ENCODE measurements at regions not wholly inside any gene's neighbourhood (a gene's known extent, or its start where the extent isn't known, plus 50 kb on each side); places are given as distances from the start of the nearest gene placed in this dataset.
"Not testable (repeated sequence)": the region's sequence is repeated elsewhere in the genome, so short reads cannot be mapped to it uniquely, and the experiment has no call there.

DNA sequence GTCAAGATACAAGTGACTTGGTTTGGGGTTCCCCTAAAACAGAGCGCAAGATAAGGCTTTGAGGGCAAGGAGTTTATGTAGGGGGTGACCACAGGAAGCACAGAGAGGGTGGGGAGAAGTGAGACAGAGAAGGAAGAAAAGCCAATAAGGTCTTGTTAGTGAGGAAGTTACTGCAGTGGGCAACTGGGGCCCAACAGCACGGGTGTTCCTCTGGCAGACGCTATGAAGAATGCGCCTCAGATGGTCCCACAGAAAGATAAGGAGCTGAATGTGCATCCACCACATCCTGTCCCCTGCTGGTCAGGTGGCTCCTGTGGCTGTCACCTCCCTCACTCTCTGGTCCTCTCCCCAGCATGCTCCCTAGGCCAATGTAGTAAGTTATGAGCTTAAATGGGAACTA, 333.5 kb downstream of the TSHZ3 start:
- DNase-seq: no peak

DNA sequence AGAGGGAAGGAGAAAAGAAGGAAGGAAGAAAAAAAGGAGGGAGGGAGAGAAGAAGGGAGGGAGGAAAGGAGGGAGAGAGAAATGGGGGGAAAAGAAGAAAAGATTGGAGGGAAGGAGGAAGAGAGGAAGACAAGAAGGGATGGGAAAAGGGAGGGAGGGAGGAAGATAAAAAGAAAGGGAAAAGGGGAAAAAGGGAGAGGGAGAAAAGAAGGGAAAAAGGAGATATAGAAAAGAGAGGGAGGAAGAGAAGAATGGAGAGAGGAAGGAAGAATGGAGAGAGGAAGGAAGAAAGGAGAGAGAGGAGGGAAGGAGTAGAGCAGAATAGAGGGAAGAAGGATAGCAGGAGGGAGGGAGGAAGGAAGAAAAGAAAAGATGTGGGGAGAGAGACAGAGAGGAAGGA, 334.6 kb downstream of the TSHZ3 start:
- DNase-seq: no peak

DNA sequence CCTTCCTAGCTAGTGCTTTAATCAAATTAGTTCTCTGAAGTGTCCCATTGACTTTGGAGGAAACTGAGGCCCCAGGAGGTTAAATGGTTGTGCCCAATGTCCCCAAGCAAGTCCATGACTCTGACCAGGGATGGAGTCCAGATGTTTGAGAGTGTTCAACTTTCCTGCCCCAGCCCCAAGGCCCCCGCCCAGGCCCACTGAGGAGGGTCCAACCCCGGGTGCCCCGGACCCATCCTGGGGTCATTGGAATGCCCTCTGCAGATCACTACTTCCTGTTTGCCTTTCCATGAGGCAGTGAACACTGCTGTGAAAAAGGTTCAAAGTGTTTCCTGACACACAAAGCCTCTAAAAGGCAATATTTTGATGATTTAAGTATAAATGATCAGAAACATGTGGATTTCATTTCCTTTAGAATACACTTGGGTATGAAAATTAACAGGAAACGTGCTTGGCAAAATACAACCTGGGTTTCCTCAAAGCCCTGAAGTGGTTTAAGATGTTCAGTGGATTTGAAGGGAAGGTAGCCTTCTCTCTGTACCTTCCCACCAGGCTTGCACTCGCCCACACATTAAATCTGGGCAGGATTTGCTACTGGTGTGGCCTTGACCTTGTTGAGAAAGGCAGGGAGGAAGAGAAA, 335.7 kb downstream of the TSHZ3 start:
- DNase-seq: no peak

DNA sequence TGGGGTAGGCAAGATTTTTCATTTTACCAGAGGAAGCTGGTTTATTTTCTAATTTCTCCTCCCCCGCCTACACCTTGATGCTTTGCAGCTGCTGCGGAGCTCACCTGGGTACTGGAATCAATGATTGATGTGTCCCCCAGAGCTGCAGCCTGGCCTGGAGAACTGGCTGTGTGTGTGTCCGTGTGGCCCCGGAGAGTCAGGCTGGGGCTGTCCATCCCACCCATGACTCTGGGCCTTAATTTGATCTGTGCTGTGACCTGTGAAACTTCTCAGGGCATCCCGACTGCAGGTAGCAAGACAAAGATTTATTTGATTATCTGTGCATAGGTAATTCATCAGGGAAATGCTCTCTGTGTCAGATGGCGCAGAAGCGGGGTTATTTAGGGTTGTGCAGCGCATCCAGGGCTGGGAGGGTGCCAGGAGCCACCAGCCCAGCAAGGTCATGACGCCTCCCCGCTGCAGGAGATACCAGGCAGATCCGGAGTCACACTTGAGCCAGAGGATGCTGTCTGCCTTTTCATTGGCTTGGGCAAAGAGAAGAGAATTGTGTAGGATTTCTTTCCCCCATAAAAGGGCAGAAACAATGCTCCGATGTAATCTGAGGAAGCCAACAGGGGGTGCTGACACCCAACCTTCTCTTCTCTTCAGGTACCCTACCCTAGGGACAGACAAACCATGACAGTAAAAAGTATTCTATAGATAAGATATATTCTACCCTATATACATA, 346.6 kb downstream of the TSHZ3 start:
- no peak for DNase-seq

DNA sequence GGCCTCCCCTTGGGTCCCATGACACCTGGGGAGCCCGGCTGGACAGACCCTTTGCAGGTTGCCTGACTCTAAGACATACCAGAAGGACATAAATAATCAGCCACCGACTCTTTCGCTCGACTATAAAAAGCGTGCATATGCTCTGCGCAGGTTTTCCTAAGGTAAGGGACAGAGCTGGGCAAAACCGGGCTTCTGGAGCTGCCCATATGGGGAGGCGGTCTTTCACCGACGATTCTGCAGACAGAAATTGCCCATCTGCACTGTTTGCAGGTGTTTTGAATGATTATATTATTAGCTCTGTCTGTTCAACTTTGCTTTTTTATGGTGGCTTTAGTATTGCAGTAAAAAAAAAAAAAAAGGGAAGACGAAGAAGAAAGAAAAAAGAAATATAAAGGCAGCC, 347.2 kb downstream of the TSHZ3 start:
- DNase-seq: no peak

DNA sequence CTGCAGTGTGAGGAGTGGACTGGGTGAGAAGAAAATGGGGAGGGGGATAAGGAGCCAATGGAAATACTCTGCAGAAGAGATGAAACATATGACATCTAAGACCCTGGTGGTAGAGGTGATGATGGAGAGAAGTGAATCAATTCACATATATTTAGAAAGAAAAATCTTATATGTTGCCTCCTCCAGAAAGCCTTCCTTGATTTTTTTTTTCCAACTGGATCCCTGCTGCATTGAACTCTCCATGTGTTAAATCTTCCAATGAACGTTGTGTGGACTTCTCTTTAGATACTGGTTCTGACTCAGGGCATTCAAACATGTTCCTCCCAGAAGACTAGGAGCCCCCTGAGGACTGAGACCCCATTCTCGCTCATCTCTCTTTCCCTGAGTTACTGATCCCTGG, 348.3 kb downstream of the TSHZ3 start:
- no peak for DNase-seq

DNA sequence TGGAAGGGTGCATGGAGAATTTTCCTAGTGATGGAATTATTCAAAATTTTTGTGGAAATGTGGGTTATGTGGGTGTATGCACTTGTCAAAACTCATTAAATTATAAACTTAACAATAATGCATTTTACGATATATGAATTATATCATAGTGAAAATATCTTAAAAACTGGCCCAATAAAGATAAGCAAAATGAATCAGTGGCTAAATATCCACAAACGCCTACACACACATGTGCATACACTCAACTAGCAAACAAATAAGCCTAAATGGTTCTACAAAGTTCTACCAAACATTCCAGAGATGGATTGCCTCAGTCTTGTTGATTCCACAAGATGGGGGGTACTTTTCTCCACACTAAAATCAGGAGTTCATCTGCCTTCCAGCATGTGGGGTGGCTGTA, 349.5 kb downstream of the TSHZ3 start:
- no peak for DNase-seq

DNA sequence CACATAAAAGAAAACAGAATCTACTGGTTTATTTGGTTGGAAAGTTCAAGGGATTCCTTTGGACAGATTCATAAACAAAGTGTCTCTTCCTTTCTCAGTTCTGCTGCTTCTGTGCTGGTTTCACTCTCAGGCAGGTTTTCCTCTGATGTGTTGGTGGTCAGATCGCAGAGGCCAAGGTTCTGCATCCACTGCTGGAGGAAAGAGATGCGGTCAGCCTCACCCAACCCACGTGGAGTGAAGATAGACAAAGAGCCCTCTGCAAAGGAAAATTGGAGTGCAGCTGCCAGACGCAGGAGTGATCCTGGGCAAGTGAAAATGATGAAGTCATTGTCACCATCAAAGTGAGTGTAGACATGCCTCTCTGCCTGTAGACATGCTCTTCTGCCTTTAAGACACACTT, 352.0 kb downstream of the TSHZ3 start:
- DNase-seq: no peak

DNA sequence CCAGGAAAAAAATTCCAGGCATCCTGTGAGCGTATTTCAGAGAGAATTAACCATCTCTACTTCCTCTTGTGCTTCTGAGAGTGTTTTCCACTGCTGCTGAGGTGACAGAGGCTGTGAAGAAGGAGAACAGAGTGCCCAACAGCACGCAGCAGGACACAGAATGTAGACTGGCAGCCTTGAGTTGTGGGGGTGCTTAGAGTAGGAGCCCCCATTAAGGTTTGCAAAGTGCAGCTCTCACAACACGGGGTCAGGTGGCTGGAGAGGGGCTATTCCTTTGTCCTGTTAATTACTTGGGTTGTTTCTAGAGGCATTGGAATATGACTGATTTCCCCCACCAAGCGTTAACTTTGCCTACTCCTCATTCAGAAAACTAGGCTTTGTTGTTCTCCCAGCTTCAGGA, 370.6 kb downstream of the TSHZ3 start:
- no peak for DNase-seq

DNA sequence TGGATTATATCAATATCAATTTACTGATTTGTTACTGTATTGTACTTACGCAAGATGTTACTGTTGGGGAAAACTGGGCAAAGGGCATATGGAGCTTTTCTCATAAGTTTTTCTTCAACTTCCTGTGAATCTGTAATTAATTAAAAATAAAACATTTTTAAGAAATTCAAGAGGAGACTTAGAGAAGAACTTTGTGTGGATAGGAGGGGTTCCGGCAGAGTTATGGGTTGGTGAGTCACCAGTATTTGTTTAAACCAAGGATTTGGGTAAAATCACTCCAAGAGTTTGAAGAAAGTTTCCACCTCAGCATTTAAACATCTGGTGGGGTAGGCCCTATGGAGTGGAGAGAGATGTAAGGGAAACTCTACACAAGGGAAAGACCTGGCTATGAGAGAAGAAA, 379.6 kb downstream of the TSHZ3 start:
- DNase-seq: no peak

DNA sequence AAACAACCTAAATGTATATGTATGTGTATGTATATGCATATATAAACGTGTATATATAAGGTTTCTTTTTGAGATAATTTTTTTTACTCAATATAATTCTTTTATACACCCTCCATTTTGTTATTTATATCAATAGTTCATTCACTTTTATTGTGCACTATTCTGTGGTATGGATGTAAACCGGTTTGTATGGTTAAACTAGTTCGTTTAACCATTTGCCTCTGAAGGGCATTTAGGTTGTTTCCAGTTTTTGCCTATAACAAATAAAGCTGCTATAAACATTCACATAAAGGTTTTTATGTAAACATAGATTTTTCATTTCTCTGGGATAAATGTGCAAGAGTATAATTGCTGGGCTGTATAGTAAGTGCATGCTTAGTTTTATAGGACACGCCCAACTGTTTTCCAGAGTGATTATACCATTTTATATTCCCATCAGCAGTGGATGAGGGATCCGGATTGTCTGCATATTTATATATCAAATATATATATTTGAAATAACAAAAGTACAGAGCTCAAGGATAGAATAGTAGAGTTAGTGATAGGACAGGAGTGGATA, 380.3 kb downstream of the TSHZ3 start:
- DNase-seq: no peak

DNA sequence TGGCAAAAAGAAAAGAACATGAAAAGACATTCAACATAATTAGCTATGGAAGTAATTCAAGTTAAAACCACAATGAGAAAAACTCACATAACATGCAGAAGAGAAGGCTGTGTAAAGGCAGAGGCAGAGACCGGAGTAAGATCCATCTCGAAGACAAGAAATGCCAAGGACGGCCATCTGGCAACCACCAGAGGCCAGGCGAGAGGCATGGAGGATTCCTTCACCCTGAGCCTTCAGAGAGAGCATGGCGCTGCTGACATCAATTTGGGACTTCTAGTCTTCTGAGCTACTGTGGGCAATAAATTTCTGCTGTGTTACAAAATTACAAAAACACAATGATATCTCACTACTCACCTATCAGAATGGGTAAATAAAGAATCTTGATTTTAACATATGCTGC, 381.0 kb downstream of the TSHZ3 start:
- DNase-seq: no peak

DNA sequence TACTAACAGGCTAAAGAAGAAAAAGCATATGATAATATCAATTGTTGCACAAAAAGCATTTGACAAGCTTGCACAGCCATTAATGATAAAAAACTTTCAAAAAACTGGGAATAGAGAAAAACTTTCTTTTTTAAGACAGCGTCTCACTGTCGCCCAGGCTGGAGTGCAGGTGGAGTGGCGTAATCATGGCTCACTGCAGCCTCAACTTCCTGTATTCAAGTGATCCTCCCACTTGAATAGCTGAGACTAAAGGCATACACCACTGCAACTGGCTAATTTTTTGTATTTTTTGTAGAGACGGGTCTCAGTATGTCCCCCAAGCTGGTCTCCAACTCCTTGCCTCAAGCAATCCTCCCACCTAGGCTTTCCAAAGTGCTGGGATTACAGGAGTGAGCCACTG, 382.8 kb downstream of the TSHZ3 start:
- no peak for DNase-seq

DNA sequence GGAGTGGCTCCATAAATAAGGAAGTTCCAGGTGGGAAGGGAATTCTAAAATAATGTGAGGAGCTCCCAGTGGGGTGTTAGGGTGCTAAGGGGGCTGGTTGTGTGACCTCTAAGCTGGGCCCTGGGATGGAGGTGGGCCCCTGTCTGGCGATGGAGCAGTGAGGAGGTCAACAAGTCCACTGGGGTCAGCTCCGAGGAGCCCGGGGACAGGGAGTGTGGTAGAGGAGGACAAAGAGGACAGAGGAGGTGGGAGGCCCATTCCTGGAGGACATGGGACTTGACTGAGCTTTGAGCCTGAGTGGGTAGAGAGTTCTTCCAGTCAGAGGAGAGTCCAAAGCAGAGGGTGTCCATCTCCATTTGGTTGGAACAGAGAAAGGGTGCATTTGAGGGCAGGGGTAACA, 390.2 kb downstream of the TSHZ3 start:
- no peak for DNase-seq

DNA sequence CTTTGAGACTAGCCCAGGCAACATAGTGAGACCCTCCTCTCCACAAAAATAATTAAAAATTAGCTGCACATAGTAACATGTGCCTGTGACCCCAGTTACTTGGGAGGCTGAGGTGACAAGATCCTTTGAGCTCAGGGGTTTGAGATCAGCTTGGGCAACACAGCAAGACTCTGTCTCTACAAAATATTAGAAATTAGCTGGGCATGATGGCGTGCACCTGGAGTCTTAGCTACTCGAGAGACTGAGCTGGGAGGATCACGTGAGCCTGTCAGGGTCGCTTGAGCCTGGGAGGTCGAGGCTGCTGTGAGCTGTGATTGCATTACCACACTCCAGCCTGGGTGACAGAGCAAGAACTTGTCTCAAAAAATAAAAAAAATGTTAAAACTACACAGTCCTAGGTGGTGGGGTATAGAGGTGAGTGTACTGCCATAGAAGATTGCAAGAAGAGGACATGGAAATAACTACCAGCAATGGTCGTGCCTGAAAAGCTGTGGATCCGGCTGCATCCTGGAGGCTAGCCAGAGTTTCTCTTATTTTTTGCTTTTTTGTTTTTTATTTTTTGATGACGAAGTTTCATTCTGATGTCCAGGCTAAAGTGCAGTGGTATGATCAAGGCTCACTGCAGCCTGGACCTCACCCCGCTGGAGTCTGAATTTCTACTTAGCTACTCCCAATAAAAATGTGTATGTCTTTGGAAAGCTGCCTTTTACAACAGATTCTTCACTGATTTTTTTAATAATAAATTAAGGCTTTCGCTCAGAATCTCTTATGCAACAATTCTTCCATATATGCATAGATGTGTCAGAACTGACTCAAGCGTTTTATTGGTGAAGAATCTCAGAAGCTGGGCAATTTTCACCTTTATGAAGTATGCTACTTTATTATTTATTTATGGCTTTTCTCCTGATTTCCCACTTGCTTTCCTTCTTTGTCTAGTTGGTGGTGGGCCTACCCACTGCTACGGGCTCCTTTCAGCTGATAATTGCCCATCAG, 393.8 kb downstream of the TSHZ3 start:
- no peak for DNase-seq

DNA sequence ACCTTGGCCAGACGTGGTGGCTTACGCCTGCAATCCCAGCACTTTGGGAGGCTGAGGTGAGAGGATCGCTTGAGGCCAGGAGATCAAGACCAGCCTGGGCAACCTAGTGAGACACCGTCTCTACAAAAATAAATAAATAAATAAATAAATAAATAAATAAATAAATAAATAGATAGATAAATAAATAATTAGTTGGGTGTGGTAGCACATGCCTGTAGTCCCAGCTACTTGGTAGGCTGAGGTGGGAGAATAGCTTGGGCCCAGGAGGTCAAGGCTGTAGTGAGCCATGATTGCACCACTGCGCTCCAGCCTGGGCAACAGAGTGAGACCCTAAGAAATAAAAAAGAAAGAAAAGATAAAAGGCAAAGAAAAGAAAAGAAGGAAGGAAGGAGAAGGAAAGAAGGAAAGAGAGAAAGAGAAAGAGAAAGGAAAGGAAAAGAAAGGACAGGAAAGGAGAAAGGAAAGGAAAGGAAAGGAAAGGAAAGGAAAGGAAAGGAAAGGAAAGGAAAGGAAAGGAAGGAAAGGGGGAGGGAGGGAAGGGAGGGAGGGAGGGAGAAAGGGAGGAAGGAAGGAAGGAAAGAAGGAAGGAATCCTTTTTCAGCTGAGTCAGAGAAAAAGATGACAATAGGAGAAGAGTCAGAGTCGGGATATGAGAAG, 404.8 kb downstream of the TSHZ3 start:
- DNase-seq: not testable (repeated sequence)

DNA sequence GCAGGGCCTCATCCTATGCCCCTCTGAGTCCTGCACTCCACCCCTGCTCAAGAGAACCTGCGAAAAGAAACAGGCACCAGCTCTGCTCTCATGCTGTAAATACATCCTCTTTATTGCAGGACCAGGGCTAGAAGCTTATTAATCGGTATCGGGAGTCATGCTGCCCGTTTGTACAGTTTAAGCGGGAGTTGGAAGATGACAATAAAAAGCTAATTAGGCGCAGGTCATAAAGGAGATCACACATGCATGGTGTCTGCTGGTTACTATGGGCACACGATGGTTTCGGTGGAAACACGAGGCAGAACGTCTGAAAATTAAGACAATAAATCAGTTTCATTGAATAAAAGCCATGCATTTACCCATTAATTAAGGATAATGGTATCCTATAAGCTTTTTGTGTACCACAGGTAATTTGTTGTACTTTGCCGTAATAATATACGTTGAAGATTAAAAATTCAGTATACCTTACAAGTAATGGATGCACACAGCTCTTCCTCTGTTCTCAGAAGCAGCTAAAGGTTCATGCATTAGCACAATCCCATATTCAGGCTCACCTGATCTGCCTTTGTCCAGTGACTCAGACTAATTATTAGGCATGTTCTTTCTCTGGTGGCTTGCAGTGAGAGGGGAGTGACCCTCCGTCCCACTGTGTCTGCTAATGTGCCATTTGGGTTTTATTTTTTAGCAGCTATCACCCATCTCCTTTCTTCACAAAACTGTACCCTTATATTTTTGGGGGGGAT, 406.0 kb downstream of the TSHZ3 start:
- DNase-seq: no peak

DNA sequence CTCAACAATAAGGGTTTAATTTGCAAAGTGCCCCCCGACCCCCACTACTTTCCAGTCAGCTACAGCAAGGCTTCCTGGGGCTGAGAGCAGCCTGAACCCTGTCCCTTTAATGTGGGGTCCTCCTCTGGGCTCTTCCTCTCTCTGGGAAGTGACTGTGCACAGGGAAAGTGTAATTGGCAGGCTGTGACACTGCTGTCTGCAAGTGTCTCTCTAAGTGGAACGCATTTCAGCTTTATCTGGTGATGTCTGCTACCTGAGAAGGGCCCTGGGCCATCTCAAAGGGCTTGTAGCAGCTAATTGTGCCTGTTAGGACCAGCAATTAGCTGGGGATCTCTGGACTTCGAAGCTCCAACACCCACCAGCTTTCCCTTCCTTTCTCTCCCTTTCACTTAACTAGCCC, 406.6 kb downstream of the TSHZ3 start:
- no peak for DNase-seq

DNA sequence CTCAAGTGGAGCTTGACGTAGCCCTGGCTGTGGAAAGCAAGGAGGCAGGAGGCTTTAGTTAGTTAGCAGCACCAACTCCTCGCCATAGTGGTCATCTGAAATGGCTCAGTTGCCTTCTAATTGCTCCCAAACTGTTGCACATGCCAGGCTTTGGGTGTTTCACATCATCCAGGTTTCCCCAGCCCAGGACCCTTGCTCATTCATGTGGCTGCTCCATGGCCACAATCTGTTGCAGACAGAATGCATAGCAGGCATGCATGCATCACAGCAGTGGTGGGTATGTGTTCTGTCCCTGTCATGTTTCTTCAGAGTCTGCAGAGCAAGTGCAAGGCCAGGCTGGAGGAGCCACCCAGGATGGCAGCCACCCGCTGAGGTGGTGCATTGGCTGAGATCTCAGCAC, 407.6 kb downstream of the TSHZ3 start:
- no peak for DNase-seq

DNA sequence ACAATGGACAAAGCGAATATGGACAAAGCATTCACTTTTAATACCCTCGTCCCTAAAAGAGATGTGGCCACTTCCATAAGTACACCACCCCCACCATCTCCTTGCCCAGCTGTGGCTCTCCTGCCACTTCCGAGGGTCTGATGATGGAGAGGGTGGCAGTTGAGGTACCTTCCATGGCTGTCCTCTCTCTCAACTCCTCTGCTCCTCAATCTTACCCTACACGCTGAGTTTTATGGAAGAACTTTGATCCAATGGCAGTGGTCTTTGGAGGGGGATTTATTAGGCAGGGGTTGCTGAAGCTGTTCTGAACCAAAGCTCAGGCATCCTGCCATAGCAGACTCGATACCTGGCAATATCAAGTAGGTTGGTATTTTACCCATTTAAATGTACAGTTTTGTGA, 413.0 kb downstream of the TSHZ3 start:
- no peak for DNase-seq

DNA sequence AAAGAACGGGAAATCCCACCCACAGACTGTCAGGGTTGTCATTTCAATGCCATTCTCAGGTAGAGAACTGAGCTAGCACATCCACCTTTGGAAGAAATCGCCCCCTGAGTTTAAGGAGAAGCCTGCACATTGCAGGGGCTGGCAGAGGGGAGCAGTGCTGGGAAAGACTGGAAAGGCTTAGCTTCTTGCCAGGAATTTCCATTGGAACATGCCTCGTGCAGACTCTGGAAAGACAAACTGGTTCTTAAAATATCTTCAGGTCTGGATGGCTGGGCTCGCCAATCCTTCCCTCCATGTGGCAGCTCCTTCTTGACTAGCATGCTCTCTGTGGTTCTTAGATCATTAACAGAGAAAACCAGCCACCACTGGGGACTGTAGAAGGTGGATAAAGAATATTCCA, 414.1 kb downstream of the TSHZ3 start:
- no peak for DNase-seq

DNA sequence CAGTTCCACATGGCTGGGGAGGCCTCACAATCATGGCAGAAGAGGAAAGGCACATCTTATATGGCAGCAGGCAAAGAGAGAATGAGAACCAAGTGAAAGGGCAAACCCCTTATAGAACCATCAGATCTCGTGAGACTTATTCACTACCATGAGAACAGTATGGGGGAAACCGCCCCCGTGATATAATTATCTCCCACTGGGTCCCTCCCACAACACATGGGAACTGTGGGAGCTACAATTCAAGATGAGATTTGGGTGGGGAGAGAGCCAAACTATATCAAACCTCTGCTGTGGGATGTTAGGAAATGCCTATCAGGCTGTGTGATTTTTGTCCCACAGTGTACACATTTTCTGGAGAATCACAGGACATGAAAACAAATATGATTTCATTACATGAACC, 415.8 kb downstream of the TSHZ3 start:
- not testable (repeated sequence) for DNase-seq

All from femur (tissue), 1 donor.